SK-N-SH treated with all-trans-retinoic acid at 6 μM for 48 hours (cell line): ENCODE measurements at regions not wholly inside any gene's neighbourhood (a gene's known extent, or its start where the extent isn't known, plus 50 kb on each side); places are given as distances from the start of the nearest gene placed in this dataset.

Experiments
- ARNTL ChIP-seq: fragments of 450-650 bp; formaldehyde crosslinking; IDR thresholded peaks from 2 replicates; pipeline ENCODE4 v1.5.0; 2020; ENCODE audit warnings: low read depth, mild to moderate bottlenecking, moderate library complexity, borderline replicate concordance
- ESRRG ChIP-seq: fragments of 250-450 bp; sonication (Bioruptor Pico); IDR thresholded peaks from 2 replicates; pipeline ENCODE4 v1.6.1; 2021; ENCODE audit warnings: mild to moderate bottlenecking
- GLIS3 ChIP-seq: fragments of 250-450 bp; sonication (Bioruptor Pico); IDR thresholded peaks from 2 replicates; pipeline ENCODE4 v1.5.0; 2020; ENCODE audit warnings: mild to moderate bottlenecking, moderate library complexity
- ISL1 ChIP-seq: fragments of 250-450 bp; sonication (Bioruptor Pico); IDR thresholded peaks from 2 replicates; pipeline ENCODE4 v2.1.2; 2022; ENCODE audit warnings: mild to moderate bottlenecking, moderate library complexity
- OSR1 ChIP-seq: fragments of 250-450 bp; sonication (Bioruptor Pico); IDR thresholded peaks from 2 replicates; pipeline ENCODE4 v1.8.0; 2022; ENCODE audit warnings: moderate library complexity, mild to moderate bottlenecking, inconsistent platforms
- PPARA ChIP-seq: fragments of 250-450 bp; sonication (Bioruptor Pico); IDR thresholded peaks from 2 replicates; pipeline ENCODE4 v1.5.0; 2020; ENCODE audit warnings: mild to moderate bottlenecking, borderline replicate concordance
- TOX ChIP-seq: fragments of 250-450 bp; sonication (Bioruptor Pico); IDR thresholded peaks from 2 replicates; pipeline ENCODE4 v1.8.0; 2021; ENCODE audit warnings: mild to moderate bottlenecking, moderate library complexity, borderline replicate concordance
- ZFP3 ChIP-seq: fragments of 250-450 bp; sonication (Bioruptor Pico); IDR thresholded peaks from 2 replicates; pipeline ENCODE4 v1.5.0; 2020; ENCODE audit warnings: mild to moderate bottlenecking, moderate library complexity
- ZFP30 ChIP-seq: fragments of 450-650 bp; formaldehyde crosslinking; IDR thresholded peaks from 2 replicates; pipeline ENCODE4 v1.5.0; 2022; ENCODE audit warnings: mild to moderate bottlenecking, moderate library complexity
- ZNF70 ChIP-seq: fragments of 450-650 bp; formaldehyde crosslinking; IDR thresholded peaks from 2 replicates; pipeline ENCODE4 v1.5.0; 2020; ENCODE audit warnings: mild to moderate bottlenecking, moderate library complexity
- ZNF8 ChIP-seq: fragments of 450-650 bp; formaldehyde crosslinking; IDR thresholded peaks from 2 replicates; pipeline ENCODE4 v1.5.0; 2020; ENCODE audit warnings: mild to moderate bottlenecking, moderate library complexity
- TF ChIP-seq, protein P1 (sequence below): fragments of 250-450 bp; sonication (Bioruptor Pico); IDR thresholded peaks from 2 replicates; pipeline ENCODE4 v1.8.0; 2020; ENCODE audit warnings: mild to moderate bottlenecking, moderate library complexity, borderline replicate concordance

DNA sequence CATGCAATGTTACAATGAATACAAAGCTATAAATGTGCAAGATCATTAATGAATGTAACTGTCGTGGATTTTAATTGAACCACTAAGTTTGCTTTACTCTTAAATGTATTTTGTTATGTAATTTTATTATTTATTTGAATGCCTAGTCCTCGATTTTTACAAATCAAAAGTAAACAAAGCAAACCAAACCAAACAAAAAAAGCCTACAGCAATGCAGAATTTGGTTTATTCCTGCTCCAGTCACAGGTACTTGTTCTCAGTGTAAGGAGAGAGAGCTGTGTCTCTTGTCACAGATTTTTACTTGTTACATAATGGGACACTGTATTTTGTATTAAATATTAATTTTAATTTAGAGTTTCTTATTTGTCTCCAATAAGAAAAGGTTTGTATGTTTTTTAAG lies 584.3 kb upstream of the SLITRK6 start:
- TF ChIP-seq ZNF70 (CRISPR knock-in tag) (no peak), OSR1 (CRISPR knock-in tag) (no peak), ZFP3 (CRISPR knock-in tag) (no peak), ZNF8 (no peak), GLIS3 (no peak), PPARA (CRISPR knock-in tag) (no peak), ESRRG (CRISPR knock-in tag) (no peak), ARNTL (CRISPR knock-in tag) (no peak), ZFP30 (CRISPR knock-in tag) (no peak), TOX (CRISPR knock-in tag) (no peak), ISL1 (no peak)
- TF ChIP-seq, protein P1, sequence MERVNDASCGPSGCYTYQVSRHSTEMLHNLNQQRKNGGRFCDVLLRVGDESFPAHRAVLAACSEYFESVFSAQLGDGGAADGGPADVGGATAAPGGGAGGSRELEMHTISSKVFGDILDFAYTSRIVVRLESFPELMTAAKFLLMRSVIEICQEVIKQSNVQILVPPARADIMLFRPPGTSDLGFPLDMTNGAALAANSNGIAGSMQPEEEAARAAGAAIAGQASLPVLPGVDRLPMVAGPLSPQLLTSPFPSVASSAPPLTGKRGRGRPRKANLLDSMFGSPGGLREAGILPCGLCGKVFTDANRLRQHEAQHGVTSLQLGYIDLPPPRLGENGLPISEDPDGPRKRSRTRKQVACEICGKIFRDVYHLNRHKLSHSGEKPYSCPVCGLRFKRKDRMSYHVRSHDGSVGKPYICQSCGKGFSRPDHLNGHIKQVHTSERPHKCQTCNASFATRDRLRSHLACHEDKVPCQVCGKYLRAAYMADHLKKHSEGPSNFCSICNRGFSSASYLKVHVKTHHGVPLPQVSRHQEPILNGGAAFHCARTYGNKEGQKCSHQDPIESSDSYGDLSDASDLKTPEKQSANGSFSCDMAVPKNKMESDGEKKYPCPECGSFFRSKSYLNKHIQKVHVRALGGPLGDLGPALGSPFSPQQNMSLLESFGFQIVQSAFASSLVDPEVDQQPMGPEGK (CRISPR knock-in tag) = no peak
